ENCODE measurements at regions not wholly inside any gene's neighbourhood (a gene's known extent, or its start where the extent isn't known, plus 50 kb on each side); places are given as distances from the start of the nearest gene placed in this dataset.

GRCh38 chr12:124517260-124518050 lies 50.0 kb downstream of the NCOR2 start:
- Mint-ChIP-seq H3K27me3 (ENCODE audit: low read depth) (peaks cover 5% of the 10 kb centered on the region), H3K4me3 (peak overlapping the region; percentile 85), H3K4me1 (peaks cover 63% of the 10 kb centered on the region), H3K27ac (ENCODE audit: unreplicated experiment) (peak overlapping the region; percentile 95), H3K9me3 (no peaks in the 10 kb centered on the region), H3K36me3 (ENCODE audit: low read depth) (peaks cover 4% of the 10 kb centered on the region)
- no peak for TF ChIP-seq CTCF (conservative IDR thresholded peaks at IDR 0.05)
- no peak for DNase-seq (ENCODE audit: low read depth, low spot score)

- Mint-ChIP-seq H3K27me3 (ENCODE audit: low read depth) (peaks cover 5% of the 10 kb centered on the region), H3K4me1 (peaks cover 65% of the 10 kb centered on the region), H3K27ac (ENCODE audit: unreplicated experiment) (no peak overlapping the region), H3K9me3 (no peaks in the 10 kb centered on the region), H3K4me3 (peak overlapping the region; percentile 44), H3K36me3 (ENCODE audit: low read depth) (peaks cover 4% of the 10 kb centered on the region)
- DNase-seq (ENCODE audit: low read depth, low spot score) = no peak
- TF ChIP-seq CTCF (conservative IDR thresholded peaks at IDR 0.05) = no peak
These were observed 50.6 kb downstream of the NCOR2 start for GRCh38 chr12:124516850-124517249.

- Mint-ChIP-seq H3K27me3 (ENCODE audit: low read depth) (peaks cover 5% of the 10 kb centered on the region), H3K4me1 (peaks cover 59% of the 10 kb centered on the region), H3K36me3 (ENCODE audit: low read depth) (peaks cover 4% of the 10 kb centered on the region), H3K4me3 (no peak overlapping the region), H3K27ac (ENCODE audit: unreplicated experiment) (peak overlapping the region; percentile 81), H3K9me3 (no peaks in the 10 kb centered on the region)
- DNase-seq (ENCODE audit: low read depth, low spot score) = no peak
- TF ChIP-seq CTCF (conservative IDR thresholded peaks at IDR 0.05) = no peak
These were observed 51.4 kb downstream of the NCOR2 start for GRCh38 chr12:124515981-124516380.

GRCh38 chr12:124514996-124515932 lies 52.1 kb downstream of the NCOR2 start:
- H3K36me3 Mint-ChIP-seq (ENCODE audit: low read depth) = peaks cover 4% of the 10 kb centered on the region
- H3K9me3 Mint-ChIP-seq = no peaks in the 10 kb centered on the region
- H3K4me3 Mint-ChIP-seq = peak overlapping the region; percentile 6
- H3K27ac Mint-ChIP-seq (ENCODE audit: unreplicated experiment) = peak overlapping the region; percentile 81
- peaks cover 60% of the 10 kb centered on the region for H3K4me1 Mint-ChIP-seq
- no peak for TF ChIP-seq CTCF (conservative IDR thresholded peaks at IDR 0.05)
- DNase-seq (ENCODE audit: low read depth, low spot score) = no peak
- H3K27me3 Mint-ChIP-seq (ENCODE audit: low read depth) = peaks cover 5% of the 10 kb centered on the region

GRCh38 chr12:124514145-124514995 lies 53.0 kb downstream of the NCOR2 start:
- H3K27ac Mint-ChIP-seq (ENCODE audit: unreplicated experiment) = peak overlapping the region; percentile 83
- H3K36me3 Mint-ChIP-seq (ENCODE audit: low read depth) = peaks cover 4% of the 10 kb centered on the region
- no peak for TF ChIP-seq CTCF (conservative IDR thresholded peaks at IDR 0.05)
- no peak for DNase-seq (ENCODE audit: low read depth, low spot score)
- H3K9me3 Mint-ChIP-seq = no peaks in the 10 kb centered on the region
- H3K27me3 Mint-ChIP-seq (ENCODE audit: low read depth) = peaks cover 5% of the 10 kb centered on the region
- H3K4me3 Mint-ChIP-seq = no peak overlapping the region
- H3K4me1 Mint-ChIP-seq = peaks cover 60% of the 10 kb centered on the region

All from neural crest cell (in vitro differentiated cells).